AG08395 (cell line): ENCODE measurements at regions not wholly inside any gene's neighbourhood (a gene's known extent, or its start where the extent isn't known, plus 50 kb on each side); places are given as distances from the start of the nearest gene placed in this dataset.
"Not testable (repeated sequence)": the region's sequence is repeated elsewhere in the genome, so short reads cannot be mapped to it uniquely, and the experiment has no call there.

Experiments used
- DNase-seq: peaks from one replicate; pipeline ENCODE4 v3.0.0; 2012; ENCODE audit warnings: mixed read lengths, low spot score

- not testable (repeated sequence) for DNase-seq
Observed at GRCh38 chr5:34329201-34329600, 286.2 kb upstream of the C1QTNF3 start.

- not testable (repeated sequence) for DNase-seq
Observed at GRCh38 chr5:34329611-34330108, 286.6 kb upstream of the C1QTNF3 start.

- DNase-seq: not testable (repeated sequence)
Observed at GRCh38 chr5:34331928-34332454, 289.0 kb upstream of the C1QTNF3 start.

GRCh38 chr5:34339408-34340001 lies 296.5 kb upstream of the C1QTNF3 start:
- not testable (repeated sequence) for DNase-seq

GRCh38 chr5:34354440-34354839 lies 301.7 kb upstream of the RAI14 start:
- not testable (repeated sequence) for DNase-seq

- DNase-seq: not testable (repeated sequence)
Observed at GRCh38 chr5:34371417-34371816, 284.7 kb upstream of the RAI14 start.

GRCh38 chr5:34371817-34372216 lies 284.3 kb upstream of the RAI14 start:
- not testable (repeated sequence) for DNase-seq

- DNase-seq: not testable (repeated sequence)
Observed at GRCh38 chr5:34372739-34373138, 283.4 kb upstream of the RAI14 start.

GRCh38 chr5:34377651-34378050 lies 278.5 kb upstream of the RAI14 start:
- DNase-seq: not testable (repeated sequence)

GRCh38 chr5:34378498-34378897 lies 277.6 kb upstream of the RAI14 start:
- not testable (repeated sequence) for DNase-seq

GRCh38 chr5:34388754-34389153 lies 267.4 kb upstream of the RAI14 start:
- DNase-seq: not testable (repeated sequence)

- no peak for DNase-seq
Observed at GRCh38 chr5:34409373-34409772, 246.8 kb upstream of the RAI14 start.

- DNase-seq: no peak
Observed at GRCh38 chr5:34410411-34411139, 245.6 kb upstream of the RAI14 start.

- DNase-seq: peak; percentile 24
Observed at GRCh38 chr5:34411470-34412346, 244.4 kb upstream of the RAI14 start.

- no peak for DNase-seq
Observed at GRCh38 chr5:34412736-34413135, 243.4 kb upstream of the RAI14 start.

- DNase-seq: peak; percentile 35
Observed at GRCh38 chr5:34415559-34416198, 240.4 kb upstream of the RAI14 start.

- DNase-seq: no peak
Observed at GRCh38 chr5:34416501-34417008, 239.6 kb upstream of the RAI14 start.

GRCh38 chr5:34420191-34420590 lies 235.9 kb upstream of the RAI14 start:
- DNase-seq: not testable (repeated sequence)

- no peak for DNase-seq
Observed at GRCh38 chr5:34436761-34437501, 219.2 kb upstream of the RAI14 start.

GRCh38 chr5:34439601-34440000 lies 216.5 kb upstream of the RAI14 start:
- DNase-seq: no peak

GRCh38 chr5:34441767-34442166 lies 214.4 kb upstream of the RAI14 start:
- DNase-seq: not testable (repeated sequence)
